Calu3 (cell line): ENCODE measurements at regions not wholly inside any gene's neighbourhood (a gene's known extent, or its start where the extent isn't known, plus 50 kb on each side); places are given as distances from the start of the nearest gene placed in this dataset.

Experiments
- BruUV-seq: library from RNA; stranded (reverse); fragments of 400-500 nt; replicated peaks from 2 replicates; lab custom pipeline; 2021; lab: Mats Ljungman, UMichigan
- CTCF ChIA-PET: fragments of 300-600 bp; sonication (Branson Sonifier 250); formaldehyde crosslinking; loops from one replicate; lab custom pipeline; 2022; ENCODE audit warnings: antibody characterized with exemption; lab: Charles Lee
- DNase-seq: peaks from one replicate; pipeline ENCODE4 v3.0.0; 2022
- H3K27ac Mint-ChIP-seq: one replicate; pipeline ENCODE4 v1.8.0; 2022; ENCODE audit warnings: mixed read lengths; ENCODE audit not compliant: unreplicated experiment
- H3K27me3 Mint-ChIP-seq: one replicate; pipeline ENCODE4 v1.8.0; 2022; ENCODE audit warnings: mixed read lengths; ENCODE audit not compliant: unreplicated experiment
- H3K36me3 Mint-ChIP-seq: one replicate; pipeline ENCODE4 v1.8.0; 2022; ENCODE audit warnings: mild to moderate bottlenecking, moderate library complexity, mixed read lengths; ENCODE audit not compliant: insufficient read depth, unreplicated experiment
- H3K4me1 Mint-ChIP-seq: one replicate; pipeline ENCODE4 v1.8.0; 2022; ENCODE audit warnings: mild to moderate bottlenecking, low read depth, mixed read lengths; ENCODE audit not compliant: unreplicated experiment
- H3K4me3 Mint-ChIP-seq: one replicate; pipeline ENCODE4 v1.8.0; 2022; ENCODE audit warnings: mild to moderate bottlenecking, low read depth, moderate library complexity, mixed read lengths; ENCODE audit not compliant: unreplicated experiment
- H3K9me3 Mint-ChIP-seq: one replicate; pipeline ENCODE4 v1.8.0; 2022; ENCODE audit warnings: low read depth, mixed read lengths; ENCODE audit not compliant: unreplicated experiment
- intact Hi-C: fragments of 100-400 bp; cut with micrococcal nuclease; formaldehyde crosslinking; loops from one replicate; pipeline ENCODE4 v1.10.0; 2022; ENCODE audit not compliant: unreplicated experiment
- TF ChIP-seq, protein P1 (sequence below): fragments of 200-600 bp; IDR thresholded peaks from one replicate; pipeline ENCODE4 v1.8.0; 2022; ENCODE audit warnings: antibody characterized with exemption; ENCODE audit not compliant: unreplicated experiment

DNA sequence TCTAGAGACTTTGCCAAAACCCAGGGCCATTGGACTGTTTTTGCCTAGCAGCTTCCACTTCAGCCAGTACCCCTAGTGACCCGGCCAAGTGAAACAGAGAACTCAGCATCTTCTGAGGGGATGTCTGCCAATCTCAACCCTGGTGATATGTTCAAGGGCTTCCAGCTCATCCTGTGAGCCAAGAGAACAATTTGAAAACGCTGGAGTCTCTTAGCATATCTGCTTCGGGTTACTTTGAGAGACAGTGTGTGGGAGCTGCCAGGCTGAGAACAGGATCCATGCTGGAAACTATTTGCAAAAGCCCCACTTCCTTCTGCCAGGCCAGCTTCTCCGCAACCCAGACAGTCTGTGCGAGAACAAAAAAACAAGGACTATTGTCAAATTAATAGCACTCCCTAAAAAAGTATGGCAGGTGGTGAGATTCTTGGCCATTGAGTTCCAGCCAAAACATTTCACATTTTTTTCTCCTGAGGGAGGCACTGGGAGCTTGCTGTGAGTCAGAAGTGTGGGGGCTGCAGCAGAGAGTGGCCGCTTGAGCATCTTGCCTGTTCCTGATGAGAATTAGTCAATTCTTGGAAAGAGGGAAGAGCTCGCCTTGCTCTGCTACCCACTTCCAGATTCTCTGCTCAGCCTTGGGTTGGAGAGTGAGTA, 395.6 kb upstream of the TRIB2 start:
- no peak for DNase-seq
- CTCF ChIA-PET, result no interaction called here
- TF ChIP-seq, protein P1, sequence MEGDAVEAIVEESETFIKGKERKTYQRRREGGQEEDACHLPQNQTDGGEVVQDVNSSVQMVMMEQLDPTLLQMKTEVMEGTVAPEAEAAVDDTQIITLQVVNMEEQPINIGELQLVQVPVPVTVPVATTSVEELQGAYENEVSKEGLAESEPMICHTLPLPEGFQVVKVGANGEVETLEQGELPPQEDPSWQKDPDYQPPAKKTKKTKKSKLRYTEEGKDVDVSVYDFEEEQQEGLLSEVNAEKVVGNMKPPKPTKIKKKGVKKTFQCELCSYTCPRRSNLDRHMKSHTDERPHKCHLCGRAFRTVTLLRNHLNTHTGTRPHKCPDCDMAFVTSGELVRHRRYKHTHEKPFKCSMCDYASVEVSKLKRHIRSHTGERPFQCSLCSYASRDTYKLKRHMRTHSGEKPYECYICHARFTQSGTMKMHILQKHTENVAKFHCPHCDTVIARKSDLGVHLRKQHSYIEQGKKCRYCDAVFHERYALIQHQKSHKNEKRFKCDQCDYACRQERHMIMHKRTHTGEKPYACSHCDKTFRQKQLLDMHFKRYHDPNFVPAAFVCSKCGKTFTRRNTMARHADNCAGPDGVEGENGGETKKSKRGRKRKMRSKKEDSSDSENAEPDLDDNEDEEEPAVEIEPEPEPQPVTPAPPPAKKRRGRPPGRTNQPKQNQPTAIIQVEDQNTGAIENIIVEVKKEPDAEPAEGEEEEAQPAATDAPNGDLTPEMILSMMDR, result no peak
- Mint-ChIP-seq H3K27me3 (no peaks in the 10 kb centered on the region), H3K4me3 (no peak overlapping the region), H3K4me1 (no peaks in the 10 kb centered on the region), H3K27ac (no peak overlapping the region), H3K36me3 (no peaks in the 10 kb centered on the region), H3K9me3 (no peaks in the 10 kb centered on the region)
- BruUV-seq, result no TSS peak
- intact Hi-C loops, result no loop called here

- no peak overlapping the region for H3K4me3 Mint-ChIP-seq
- TF ChIP-seq, protein P1, result no peak
- H3K27me3 Mint-ChIP-seq, result no peaks in the 10 kb centered on the region
- CTCF ChIA-PET, result no interaction called here
- H3K9me3 Mint-ChIP-seq, result no peaks in the 10 kb centered on the region
- no TSS peak for BruUV-seq
- no peak for DNase-seq
- no peaks in the 10 kb centered on the region for H3K36me3 Mint-ChIP-seq
- no peak overlapping the region for H3K27ac Mint-ChIP-seq
- H3K4me1 Mint-ChIP-seq, result no peaks in the 10 kb centered on the region
- intact Hi-C loops, result no loop called here
Measured at GRCh38 chr2:12321886-12322285, 394.9 kb upstream of the TRIB2 start.

- TF ChIP-seq, protein P1, result no peak
- DNase-seq, result no peak
- Mint-ChIP-seq H3K9me3 (no peaks in the 10 kb centered on the region), H3K4me3 (no peak overlapping the region), H3K27me3 (peaks cover 13% of the 10 kb centered on the region), H3K27ac (no peak overlapping the region), H3K36me3 (no peaks in the 10 kb centered on the region), H3K4me1 (no peaks in the 10 kb centered on the region)
- no TSS peak for BruUV-seq
- CTCF ChIA-PET, result no interaction called here
- intact Hi-C loops, result no loop called here
Measured at GRCh38 chr2:12325806-12326205, 390.9 kb upstream of the TRIB2 start.

- DNase-seq, result no peak
- Mint-ChIP-seq H3K27ac (no peak overlapping the region), H3K4me3 (no peak overlapping the region), H3K9me3 (peaks cover 3% of the 10 kb centered on the region), H3K4me1 (no peaks in the 10 kb centered on the region), H3K27me3 (peaks cover 13% of the 10 kb centered on the region), H3K36me3 (no peaks in the 10 kb centered on the region)
- TF ChIP-seq, protein P1, result no peak
- no TSS peak for BruUV-seq
- intact Hi-C loops, result no loop called here
- CTCF ChIA-PET, result interaction anchor here (1.1 kb wide), 1 partner anchor 320 kb away, joined by 3 read pairs; no protein-coding TSS in a partner anchor
Measured at GRCh38 chr2:12326449-12327190, 390.1 kb upstream of the TRIB2 start.
